Stimulated activated CD4-positive, alpha-beta T cell treated with anti-CD3 and anti-CD28 coated beads, Interleukin-4, amount 100 ng/mL, for 24 hours (primary cell): ENCODE measurements at regions not wholly inside any gene's neighbourhood (a gene's known extent, or its start where the extent isn't known, plus 50 kb on each side); places are given as distances from the start of the nearest gene placed in this dataset.

ENCODE experiments used
- DNase-seq: peaks from one replicate; pipeline ENCODE4 v3.0.0-alpha.2; 2020

- DNase-seq: no peak
Measured at GRCh38 chr2:129882476-129882875, 97.0 kb upstream of the RAB6C start.

- DNase-seq: no peak
Measured at GRCh38 chr2:129883121-129883520, 96.3 kb upstream of the RAB6C start.

- no peak for DNase-seq
Measured at GRCh38 chr2:129884221-129884786, 95.2 kb upstream of the RAB6C start.

- no peak for DNase-seq
Measured at GRCh38 chr2:129885735-129886134, 93.7 kb upstream of the RAB6C start.

GRCh38 chr2:129887688-129888266 is 91.7 kb upstream of the RAB6C start:
- no peak for DNase-seq

- DNase-seq: no peak
Measured at GRCh38 chr2:129888461-129888860, 91.0 kb upstream of the RAB6C start.

GRCh38 chr2:129888896-129889295 is 90.6 kb upstream of the RAB6C start:
- no peak for DNase-seq

- no peak for DNase-seq
Measured at GRCh38 chr2:129891341-129892320, 87.8 kb upstream of the RAB6C start.

GRCh38 chr2:129892360-129892759 is 87.1 kb upstream of the RAB6C start:
- DNase-seq: no peak

- no peak for DNase-seq
Measured at GRCh38 chr2:129892773-129893172, 86.7 kb upstream of the RAB6C start.

GRCh38 chr2:129893244-129893643 is 86.2 kb upstream of the RAB6C start:
- no peak for DNase-seq

- no peak for DNase-seq
Measured at GRCh38 chr2:129894616-129895015, 84.8 kb upstream of the RAB6C start.

- DNase-seq: no peak
Measured at GRCh38 chr2:129895061-129895460, 84.4 kb upstream of the RAB6C start.

- no peak for DNase-seq
Measured at GRCh38 chr2:129895526-129896082, 83.9 kb upstream of the RAB6C start.

GRCh38 chr2:129896226-129897100 is 83.0 kb upstream of the RAB6C start:
- no peak for DNase-seq

- no peak for DNase-seq
Measured at GRCh38 chr2:129901754-129902415, 77.6 kb upstream of the RAB6C start.

- DNase-seq: no peak
Measured at GRCh38 chr2:129902731-129903585, 76.5 kb upstream of the RAB6C start.

- DNase-seq: no peak
Measured at GRCh38 chr2:129903586-129904425, 75.7 kb upstream of the RAB6C start.

- no peak for DNase-seq
Measured at GRCh38 chr2:129904532-129905446, 74.7 kb upstream of the RAB6C start.
